Activated naive CD8-positive, alpha-beta T cell (primary cell): ENCODE measurements at regions not wholly inside any gene's neighbourhood (a gene's known extent, or its start where the extent isn't known, plus 50 kb on each side); places are given as distances from the start of the nearest gene placed in this dataset.

Source experiments
- H3K27ac Mint-ChIP-seq: one replicate; pipeline ENCODE4 v1.8.0; 2021; ENCODE audit warnings: mixed read lengths
- H3K27me3 Mint-ChIP-seq: one replicate; pipeline ENCODE4 v1.8.0; 2021; ENCODE audit warnings: mixed read lengths
- H3K36me3 Mint-ChIP-seq: one replicate; pipeline ENCODE4 v1.8.0; 2021; ENCODE audit warnings: mixed read lengths
- H3K4me1 Mint-ChIP-seq: one replicate; pipeline ENCODE4 v1.8.0; 2021; ENCODE audit warnings: low read depth, mixed read lengths
- H3K4me3 Mint-ChIP-seq: one replicate; pipeline ENCODE4 v1.8.0; 2021; ENCODE audit warnings: mild to moderate bottlenecking, mixed read lengths
- H3K9me3 Mint-ChIP-seq: one replicate; pipeline ENCODE4 v1.8.0; 2021; ENCODE audit warnings: low read depth, mixed read lengths

DNA sequence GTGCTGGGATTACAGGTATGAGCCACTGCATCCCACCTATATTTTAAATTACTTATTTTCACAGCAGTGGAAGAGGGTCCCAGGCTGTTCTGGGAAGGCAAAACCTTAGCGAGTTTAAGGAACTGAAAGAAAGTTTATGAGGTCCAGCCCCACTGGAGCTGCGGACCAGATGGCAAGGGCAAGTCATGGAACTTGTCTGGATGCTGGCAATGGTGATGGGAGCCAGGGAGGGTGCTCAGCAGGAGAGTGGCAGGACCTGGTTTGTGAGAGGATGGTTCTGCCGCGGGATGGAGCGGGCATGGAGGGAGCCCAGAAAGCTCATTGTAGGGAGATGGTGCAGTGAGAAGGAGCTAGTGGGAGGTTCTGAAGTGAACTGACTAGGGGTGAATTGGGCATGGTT, 50.6 kb upstream of the SLC45A1 start:
- Mint-ChIP-seq H3K4me1 (no peaks in the 10 kb centered on the region), H3K27me3 (peaks cover 2% of the 10 kb centered on the region), H3K9me3 (no peaks in the 10 kb centered on the region), H3K36me3 (no peaks in the 10 kb centered on the region), H3K27ac (no peak overlapping the region), H3K4me3 (no peak overlapping the region)

DNA sequence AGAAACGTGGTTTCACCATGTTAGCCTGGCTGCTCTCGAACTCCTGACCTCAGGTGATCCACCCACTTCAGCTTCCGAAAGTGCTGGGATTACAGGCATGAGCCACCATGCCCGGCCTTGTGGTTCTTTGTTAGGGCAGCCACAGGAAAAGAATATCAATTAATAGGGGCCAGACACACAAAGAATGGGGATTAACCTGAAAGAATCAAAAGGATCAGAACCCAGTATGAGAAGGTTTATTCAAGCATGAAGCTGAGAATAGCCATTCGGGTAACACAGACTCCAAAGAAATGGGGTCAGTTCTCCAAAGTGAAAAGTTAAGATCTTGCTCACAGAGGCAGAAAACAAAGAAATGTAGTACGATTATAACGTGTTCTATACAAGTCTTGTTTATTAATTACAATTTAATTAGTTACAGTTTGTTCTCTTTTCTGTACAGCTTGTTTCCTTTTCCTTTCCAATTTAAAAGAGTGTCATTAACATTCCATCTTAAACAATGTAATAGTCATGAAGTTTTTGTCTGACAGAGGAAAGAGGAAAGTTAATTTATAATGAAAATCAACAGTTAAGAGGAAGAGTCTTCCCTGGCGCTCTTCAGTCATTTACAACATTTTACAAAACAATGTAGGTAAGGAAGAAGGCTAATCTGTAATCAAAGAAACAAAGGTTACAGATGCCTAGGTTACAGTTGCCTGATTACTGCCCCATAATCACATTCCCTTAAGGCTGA, 51.3 kb upstream of the SLC45A1 start:
- Mint-ChIP-seq H3K36me3 (no peaks in the 10 kb centered on the region), H3K4me1 (no peaks in the 10 kb centered on the region), H3K4me3 (no peak overlapping the region), H3K27ac (no peak overlapping the region), H3K9me3 (no peaks in the 10 kb centered on the region), H3K27me3 (peaks cover 2% of the 10 kb centered on the region)

DNA sequence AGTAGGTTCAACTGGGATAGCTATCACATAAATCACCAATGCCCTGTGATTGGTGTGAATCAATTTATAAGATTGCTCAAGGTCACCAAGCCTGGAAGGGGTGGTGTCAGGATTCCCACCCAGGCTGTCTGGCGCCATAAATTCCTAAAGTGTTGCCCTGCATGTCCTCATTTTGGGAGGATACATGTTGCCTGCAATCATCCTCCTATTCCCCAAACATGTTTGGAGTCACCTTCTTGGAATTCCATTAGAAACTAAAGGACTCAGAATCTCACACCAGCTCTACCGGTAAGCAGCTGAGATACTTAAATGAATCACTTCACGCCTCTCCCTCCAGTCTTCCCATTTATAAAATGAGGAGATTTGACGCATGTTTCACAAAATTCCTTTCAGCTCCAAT, 54.1 kb upstream of the SLC45A1 start:
- Mint-ChIP-seq H3K4me1 (no peaks in the 10 kb centered on the region), H3K36me3 (no peaks in the 10 kb centered on the region), H3K27me3 (no peaks in the 10 kb centered on the region), H3K27ac (no peak overlapping the region), H3K4me3 (no peak overlapping the region), H3K9me3 (no peaks in the 10 kb centered on the region)

DNA sequence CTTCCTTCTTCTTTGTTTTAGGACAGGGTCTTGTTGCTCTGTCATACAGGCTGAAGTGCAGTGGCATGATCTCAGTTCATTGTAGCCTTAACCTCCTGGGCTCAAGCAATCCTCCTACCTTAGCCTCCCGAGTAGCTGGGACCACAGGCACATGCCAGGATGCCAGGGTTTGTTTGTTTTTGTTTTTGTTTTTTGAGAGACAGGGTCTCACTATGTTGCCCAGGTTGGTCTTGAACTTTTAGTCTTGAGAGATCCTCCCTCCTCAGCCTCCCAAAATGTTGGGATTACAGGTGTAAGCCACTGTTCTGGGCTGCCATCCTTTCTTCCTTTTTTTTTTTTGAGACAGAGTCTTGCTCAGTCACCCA, 56.5 kb upstream of the SLC45A1 start:
- H3K27me3 Mint-ChIP-seq, result peaks cover 1% of the 10 kb centered on the region
- H3K36me3 Mint-ChIP-seq, result no peaks in the 10 kb centered on the region
- no peaks in the 10 kb centered on the region for H3K9me3 Mint-ChIP-seq
- H3K4me3 Mint-ChIP-seq, result no peak overlapping the region
- no peak overlapping the region for H3K27ac Mint-ChIP-seq
- H3K4me1 Mint-ChIP-seq, result peaks cover 2% of the 10 kb centered on the region

DNA sequence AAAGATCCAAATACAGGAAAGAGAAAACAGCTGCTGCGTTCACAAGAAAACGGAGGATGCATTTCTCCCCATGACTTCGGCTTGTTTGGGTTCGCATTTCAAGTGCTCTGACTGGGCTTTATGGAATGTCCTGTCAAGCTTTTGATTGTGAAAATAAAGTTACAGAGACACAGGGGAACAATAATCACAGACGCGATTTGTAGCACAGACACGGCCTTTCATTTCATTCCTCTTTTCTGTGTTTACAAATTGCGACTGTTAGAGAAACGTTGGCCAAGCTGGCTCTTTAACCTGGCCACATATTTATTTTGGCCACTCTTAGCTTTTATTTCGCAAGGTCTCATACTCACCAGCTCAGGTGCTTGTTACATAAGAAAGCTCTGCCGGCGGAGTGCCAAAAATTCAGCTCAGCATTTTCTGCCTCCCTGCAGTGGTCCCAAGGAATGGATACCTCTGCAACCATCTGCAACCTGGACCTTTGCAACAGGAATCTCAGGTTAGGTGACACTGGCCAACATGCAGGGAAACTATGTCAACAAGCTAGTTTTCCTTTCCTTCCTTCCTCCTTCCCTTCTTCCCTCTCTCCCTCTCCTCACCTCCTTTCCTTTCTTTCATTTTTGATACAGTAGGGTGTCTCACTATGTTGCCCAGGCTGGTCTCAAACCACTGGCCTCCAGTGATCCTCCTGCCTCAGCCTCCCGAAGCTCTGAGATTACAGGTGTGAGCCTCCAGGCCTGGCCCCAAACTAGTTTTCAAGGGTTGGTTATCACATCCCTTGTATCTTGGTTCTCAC, 58.2 kb upstream of the SLC45A1 start:
- Mint-ChIP-seq H3K27me3 (peaks cover 1% of the 10 kb centered on the region), H3K27ac (no peak overlapping the region), H3K4me3 (no peak overlapping the region), H3K4me1 (peaks cover 2% of the 10 kb centered on the region), H3K36me3 (no peaks in the 10 kb centered on the region), H3K9me3 (no peaks in the 10 kb centered on the region)

DNA sequence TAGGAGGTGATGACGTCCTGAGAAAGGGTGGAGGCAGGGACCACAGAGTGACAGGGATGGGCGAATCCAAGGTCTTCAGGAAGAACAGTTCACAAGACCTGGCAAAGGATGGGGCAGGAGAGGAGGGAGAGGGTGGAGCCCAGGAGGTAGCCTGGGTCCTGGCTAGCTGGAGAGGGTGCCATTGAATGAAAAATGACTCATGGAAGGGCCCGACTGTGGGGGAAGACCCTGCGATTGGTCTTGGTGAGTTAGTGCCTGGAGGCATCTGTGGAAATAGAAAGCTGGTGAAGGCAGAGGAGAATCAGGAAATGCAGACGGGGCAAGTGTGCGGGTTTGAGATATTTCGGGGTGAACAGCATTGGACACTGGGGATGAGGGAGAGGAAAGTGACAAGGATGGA, 60.3 kb upstream of the SLC45A1 start:
- H3K4me1 Mint-ChIP-seq, result peaks cover 5% of the 10 kb centered on the region
- H3K27me3 Mint-ChIP-seq, result peaks cover 1% of the 10 kb centered on the region
- H3K9me3 Mint-ChIP-seq, result no peaks in the 10 kb centered on the region
- H3K27ac Mint-ChIP-seq, result no peak overlapping the region
- no peaks in the 10 kb centered on the region for H3K36me3 Mint-ChIP-seq
- no peak overlapping the region for H3K4me3 Mint-ChIP-seq

DNA sequence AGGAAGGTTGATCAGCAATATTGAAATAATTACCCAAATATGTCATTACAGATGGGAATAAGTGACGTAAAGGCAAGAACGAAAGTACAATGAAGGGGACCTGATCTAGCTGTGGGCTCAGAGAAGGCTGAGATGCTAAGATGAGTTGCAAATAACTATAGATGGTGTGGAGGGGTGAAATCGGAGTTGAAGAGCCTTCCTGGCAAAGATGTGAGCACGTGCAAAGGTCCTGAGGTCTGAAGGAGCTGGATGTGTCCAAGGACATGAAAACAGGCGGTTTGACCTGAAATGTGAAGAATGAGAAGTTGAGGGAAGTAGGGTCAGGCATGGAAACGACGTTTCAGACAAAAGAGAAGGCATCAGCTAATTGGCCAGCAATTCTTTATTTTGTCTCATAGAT, 61.6 kb upstream of the SLC45A1 start:
- Mint-ChIP-seq H3K9me3 (no peaks in the 10 kb centered on the region), H3K27me3 (peaks cover 1% of the 10 kb centered on the region), H3K36me3 (no peaks in the 10 kb centered on the region), H3K27ac (no peak overlapping the region), H3K4me3 (no peak overlapping the region), H3K4me1 (peaks cover 6% of the 10 kb centered on the region)

DNA sequence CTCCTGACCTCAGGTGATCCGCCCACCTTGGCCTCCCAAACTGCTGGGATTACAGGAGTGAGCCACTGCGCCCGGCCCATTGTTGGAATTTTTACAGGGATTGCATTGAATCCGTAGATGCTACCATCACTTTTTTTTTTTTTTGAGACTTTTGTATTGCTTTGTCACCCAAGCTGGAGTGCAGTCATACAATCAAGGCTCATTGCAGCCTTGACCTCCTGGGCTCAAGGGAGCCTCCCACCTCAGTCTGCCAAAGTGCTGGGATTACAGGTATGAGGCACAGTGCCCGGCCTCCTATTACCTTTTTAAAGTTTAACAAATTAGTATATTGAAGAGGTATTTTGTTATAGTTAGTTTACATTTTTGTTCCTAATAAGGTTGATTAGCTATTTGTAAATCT, 62.2 kb upstream of the SLC45A1 start:
- Mint-ChIP-seq H3K9me3 (no peaks in the 10 kb centered on the region), H3K4me3 (no peak overlapping the region), H3K4me1 (peaks cover 6% of the 10 kb centered on the region), H3K27me3 (peaks cover 1% of the 10 kb centered on the region), H3K36me3 (no peaks in the 10 kb centered on the region), H3K27ac (no peak overlapping the region)

DNA sequence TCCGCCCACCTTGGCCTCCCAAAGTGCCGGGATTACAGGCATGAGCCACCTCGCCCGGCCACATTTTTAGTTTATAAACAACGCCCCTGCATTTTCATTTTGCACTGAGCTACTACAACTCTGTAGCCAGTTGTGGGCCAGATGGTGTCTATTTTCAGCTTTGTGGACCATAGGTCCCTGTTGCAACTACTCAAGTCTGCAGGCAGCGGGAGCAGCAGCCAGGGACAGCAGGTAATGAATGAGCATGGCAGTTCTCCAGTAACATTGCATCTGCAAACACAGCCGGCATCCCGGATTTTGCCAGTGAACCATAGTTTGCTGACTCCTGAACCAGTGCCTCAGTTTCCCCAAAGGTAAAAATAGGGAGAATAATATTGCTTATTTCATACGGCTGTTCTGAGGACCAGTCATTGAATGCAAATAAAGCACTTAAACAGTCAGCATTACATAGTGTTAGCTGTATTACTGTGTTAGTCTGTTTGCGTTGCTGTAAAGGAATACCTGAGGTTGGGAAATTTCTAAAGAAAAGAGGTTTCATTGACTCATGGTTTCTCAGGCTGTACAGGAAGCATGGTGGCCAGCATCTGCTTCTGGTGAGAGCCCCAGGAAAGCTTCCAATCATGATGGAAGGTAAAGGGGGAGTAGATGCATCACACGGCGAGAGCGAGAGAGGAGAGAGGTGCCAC, 65.5 kb upstream of the SLC45A1 start:
- Mint-ChIP-seq H3K4me1 (peaks cover 13% of the 10 kb centered on the region), H3K27me3 (no peaks in the 10 kb centered on the region), H3K36me3 (no peaks in the 10 kb centered on the region), H3K4me3 (no peak overlapping the region), H3K9me3 (no peaks in the 10 kb centered on the region), H3K27ac (no peak overlapping the region)

DNA sequence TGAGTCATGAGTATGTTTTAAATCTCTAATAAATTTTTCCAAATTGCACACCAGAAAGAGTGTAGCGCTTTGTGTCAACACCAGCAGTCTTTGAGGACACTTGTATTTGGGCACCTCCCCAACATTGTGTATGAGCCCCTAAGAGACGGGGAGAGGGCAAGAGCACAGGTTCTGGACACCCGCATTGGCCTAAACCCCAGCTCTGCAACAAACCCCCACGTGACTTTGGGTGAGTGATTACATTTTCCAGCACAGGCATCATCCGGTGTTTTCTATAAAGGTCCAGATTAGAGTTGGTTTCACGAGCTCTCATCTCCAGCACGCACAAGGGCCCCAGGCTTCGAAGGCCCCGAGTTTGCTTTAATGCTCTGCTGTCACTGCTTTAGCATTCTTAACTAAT, 66.3 kb upstream of the SLC45A1 start:
- no peaks in the 10 kb centered on the region for H3K27me3 Mint-ChIP-seq
- no peaks in the 10 kb centered on the region for H3K36me3 Mint-ChIP-seq
- no peak overlapping the region for H3K4me3 Mint-ChIP-seq
- H3K4me1 Mint-ChIP-seq, result peaks cover 12% of the 10 kb centered on the region
- no peaks in the 10 kb centered on the region for H3K9me3 Mint-ChIP-seq
- no peak overlapping the region for H3K27ac Mint-ChIP-seq

DNA sequence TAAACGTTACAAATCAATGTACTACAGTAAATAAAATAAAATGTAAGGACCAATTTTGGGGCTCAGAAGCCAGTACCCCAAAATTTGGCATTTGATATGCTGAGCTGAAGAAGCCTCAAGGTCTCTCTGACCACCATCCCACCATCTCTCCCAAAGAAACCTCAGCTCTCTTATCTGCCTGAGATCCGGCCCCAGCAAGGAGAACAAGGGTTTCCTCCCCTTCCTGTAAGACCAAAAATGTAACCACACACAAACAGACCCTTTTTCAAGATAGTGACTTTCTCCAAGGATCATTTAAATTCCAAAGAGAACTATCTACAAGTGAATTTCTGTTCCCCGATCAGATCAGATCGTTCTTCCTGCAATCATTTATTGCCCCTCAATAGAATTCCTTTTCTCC, 68.1 kb upstream of the SLC45A1 start:
- Mint-ChIP-seq H3K27ac (no peak overlapping the region), H3K27me3 (no peaks in the 10 kb centered on the region), H3K9me3 (no peaks in the 10 kb centered on the region), H3K36me3 (no peaks in the 10 kb centered on the region), H3K4me3 (no peak overlapping the region), H3K4me1 (peaks cover 12% of the 10 kb centered on the region)

DNA sequence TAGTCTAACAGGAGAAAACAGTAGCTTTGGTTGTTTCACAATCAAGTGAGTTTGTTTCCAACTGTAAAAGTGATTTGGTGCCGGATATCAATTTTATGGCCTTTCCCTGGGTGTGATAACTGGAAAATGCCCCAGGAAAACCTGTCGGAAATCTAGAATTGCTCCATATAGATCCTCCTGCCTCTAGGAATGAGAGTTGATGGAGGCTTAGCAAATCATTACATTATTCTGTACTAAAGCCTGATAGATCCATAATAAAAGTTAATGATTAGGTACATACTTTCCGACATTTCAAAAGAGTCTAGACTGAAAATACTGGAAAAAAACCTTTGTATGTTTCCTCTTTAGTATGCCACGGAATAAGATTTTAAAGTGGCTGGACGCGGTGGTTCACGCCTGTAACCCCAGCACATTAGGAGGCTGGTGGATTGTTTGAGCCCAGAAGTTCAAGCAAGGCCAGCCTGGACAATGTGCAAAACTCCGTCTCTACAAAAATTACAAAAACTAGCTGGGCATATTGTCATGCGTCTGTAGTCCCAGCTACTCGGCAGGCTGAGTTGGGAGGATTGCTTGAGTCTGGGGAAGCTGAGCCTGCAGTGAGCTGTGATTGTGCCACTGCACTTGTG, 70.0 kb upstream of the SLC45A1 start:
- Mint-ChIP-seq H3K36me3 (no peaks in the 10 kb centered on the region), H3K4me1 (peaks cover 12% of the 10 kb centered on the region), H3K27me3 (no peaks in the 10 kb centered on the region), H3K4me3 (no peak overlapping the region), H3K9me3 (no peaks in the 10 kb centered on the region), H3K27ac (no peak overlapping the region)

DNA sequence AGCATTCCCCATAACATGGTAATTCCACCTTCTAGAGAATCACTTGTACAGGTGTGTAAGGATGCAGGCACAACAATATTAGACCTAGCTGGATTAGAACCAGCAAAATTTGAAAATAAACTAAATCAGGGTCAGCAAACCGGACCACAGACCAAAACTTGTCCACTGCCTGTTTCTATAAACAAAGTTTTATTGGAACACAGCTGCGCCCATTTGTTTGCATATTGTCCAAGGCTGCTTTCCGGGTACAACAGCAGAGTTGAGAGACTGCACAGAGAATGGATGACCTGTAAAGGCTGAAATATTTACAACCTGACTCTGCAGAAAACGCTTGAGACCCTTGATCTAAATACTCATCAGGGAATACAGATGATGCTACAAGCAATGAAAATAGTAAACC, 73.6 kb upstream of the SLC45A1 start:
- H3K4me1 Mint-ChIP-seq, result no peaks in the 10 kb centered on the region
- H3K4me3 Mint-ChIP-seq, result no peak overlapping the region
- H3K9me3 Mint-ChIP-seq, result no peaks in the 10 kb centered on the region
- H3K27me3 Mint-ChIP-seq, result peaks cover 1% of the 10 kb centered on the region
- no peak overlapping the region for H3K27ac Mint-ChIP-seq
- H3K36me3 Mint-ChIP-seq, result no peaks in the 10 kb centered on the region

DNA sequence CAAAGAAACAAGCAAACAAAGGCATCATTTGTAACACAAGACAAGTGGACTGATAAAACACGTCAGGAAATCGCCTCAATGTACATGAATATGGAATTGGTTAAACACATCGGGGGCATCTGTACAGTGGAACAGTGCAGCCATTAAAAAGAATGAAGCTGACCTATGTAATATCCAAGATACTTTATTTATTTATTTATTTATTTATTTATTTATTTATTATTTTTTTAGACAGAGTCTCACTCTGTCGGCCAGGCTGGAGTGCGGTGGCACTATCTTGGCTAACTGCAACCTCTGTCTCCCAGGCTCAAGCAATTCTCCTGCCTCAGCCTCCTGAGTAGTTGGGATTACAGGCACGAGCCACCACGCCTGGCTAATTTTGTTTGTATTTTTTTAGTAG, 75.4 kb upstream of the SLC45A1 start:
- H3K27ac Mint-ChIP-seq, result no peak overlapping the region
- H3K9me3 Mint-ChIP-seq, result no peaks in the 10 kb centered on the region
- peaks cover 2% of the 10 kb centered on the region for H3K27me3 Mint-ChIP-seq
- H3K4me1 Mint-ChIP-seq, result no peaks in the 10 kb centered on the region
- no peak overlapping the region for H3K4me3 Mint-ChIP-seq
- no peaks in the 10 kb centered on the region for H3K36me3 Mint-ChIP-seq

DNA sequence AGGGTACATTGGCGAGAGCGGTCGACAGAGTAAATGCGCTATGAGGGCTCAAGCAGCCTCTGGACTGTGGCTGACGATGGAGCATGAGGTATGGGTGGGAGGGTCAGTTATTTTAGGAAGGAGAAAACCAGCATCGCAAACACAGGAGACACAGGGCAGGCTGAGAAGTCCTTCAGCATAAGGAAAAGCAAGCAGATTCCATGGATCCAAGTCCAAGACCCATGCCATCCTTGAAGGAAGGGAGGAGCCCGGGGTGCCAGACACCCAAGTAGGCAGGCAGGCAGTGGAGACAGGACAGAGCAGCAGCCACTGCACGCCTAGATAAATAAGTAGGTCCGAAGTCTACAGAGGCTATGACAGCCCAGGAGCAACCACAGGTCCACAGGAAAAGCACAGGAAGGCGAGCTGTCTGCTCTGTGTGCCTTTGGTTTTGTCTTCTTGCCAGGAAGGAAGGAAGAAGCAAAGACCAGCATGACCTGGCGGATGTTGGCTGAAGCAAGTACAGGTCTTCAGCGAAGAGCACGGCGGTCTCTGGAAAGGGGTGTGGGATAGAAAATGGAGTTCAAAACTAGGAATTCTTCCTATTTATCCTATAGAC, 76.4 kb upstream of the SLC45A1 start:
- no peaks in the 10 kb centered on the region for H3K36me3 Mint-ChIP-seq
- H3K4me1 Mint-ChIP-seq, result no peaks in the 10 kb centered on the region
- H3K27me3 Mint-ChIP-seq, result peaks cover 2% of the 10 kb centered on the region
- no peak overlapping the region for H3K4me3 Mint-ChIP-seq
- H3K9me3 Mint-ChIP-seq, result no peaks in the 10 kb centered on the region
- H3K27ac Mint-ChIP-seq, result no peak overlapping the region
